HEK293 (cell line): ENCODE measurements at regions not wholly inside any gene's neighbourhood (a gene's known extent, or its start where the extent isn't known, plus 50 kb on each side); places are given as distances from the start of the nearest gene placed in this dataset.

Experiments
- CTCF ChIP-seq: fragments of 450-650 bp; formaldehyde crosslinking; IDR thresholded peaks from 2 replicates; pipeline ENCODE4 v1.5.1; 2016; ENCODE audit warnings: missing biosample characterization, missing genetic modification characterization
- EGR2 ChIP-seq: fragments of 450-650 bp; formaldehyde crosslinking; IDR thresholded peaks from 2 replicates; pipeline ENCODE4 v1.5.1; 2016; ENCODE audit warnings: low read depth, missing biosample characterization, missing genetic modification characterization
- HIC1 ChIP-seq: fragments of 450-650 bp; formaldehyde crosslinking; IDR thresholded peaks from 2 replicates; pipeline ENCODE4 v1.5.1; 2016; ENCODE audit warnings: missing biosample characterization, missing genetic modification characterization
- HOXA7 ChIP-seq: sonication (generic); formaldehyde crosslinking; IDR thresholded peaks from 2 replicates; pipeline ENCODE4 v1.8.1; 2022; ENCODE audit warnings: missing genetic modification reagents, borderline replicate concordance
- YY1 ChIP-seq: fragments of 450-650 bp; formaldehyde crosslinking; IDR thresholded peaks from 2 replicates; pipeline ENCODE4 v1.5.1; 2018; ENCODE audit warnings: missing biosample characterization, missing genetic modification characterization
- ZFP3 ChIP-seq: fragments of 450-650 bp; formaldehyde crosslinking; IDR thresholded peaks from 2 replicates; pipeline ENCODE4 v1.5.1; 2016; ENCODE audit warnings: low read depth, missing biosample characterization, missing genetic modification characterization
- ZNF121 ChIP-seq: fragments of 450-650 bp; formaldehyde crosslinking; IDR thresholded peaks from 2 replicates; pipeline ENCODE4 v1.5.1; 2016; ENCODE audit warnings: missing biosample characterization, missing genetic modification characterization
- ZNF148 ChIP-seq: fragments of 450-650 bp; formaldehyde crosslinking; IDR thresholded peaks from 2 replicates; pipeline ENCODE4 v1.5.0; 2017; ENCODE audit warnings: missing biosample characterization, missing genetic modification characterization, borderline replicate concordance
- ZNF223 ChIP-seq: fragments of 450-650 bp; formaldehyde crosslinking; IDR thresholded peaks from 2 replicates; pipeline ENCODE4 v1.5.1; 2016; ENCODE audit warnings: missing biosample characterization, missing genetic modification characterization
- ZNF24 ChIP-seq: fragments of 450-650 bp; formaldehyde crosslinking; IDR thresholded peaks from 2 replicates; pipeline ENCODE4 v1.5.1; 2016; ENCODE audit warnings: missing biosample characterization, missing genetic modification characterization
- ZNF302 ChIP-seq: fragments of 450-650 bp; formaldehyde crosslinking; IDR thresholded peaks from 2 replicates; pipeline ENCODE4 v1.5.1; 2016; ENCODE audit warnings: missing biosample characterization, missing genetic modification characterization, low read depth
- ZNF423 ChIP-seq: fragments of 450-650 bp; formaldehyde crosslinking; IDR thresholded peaks from 2 replicates; pipeline ENCODE4 v1.5.1; 2016; ENCODE audit warnings: missing biosample characterization, missing genetic modification characterization
- ZNF639 ChIP-seq: fragments of 450-650 bp; formaldehyde crosslinking; IDR thresholded peaks from 2 replicates; pipeline ENCODE4 v1.5.1; 2016; ENCODE audit warnings: missing biosample characterization, missing genetic modification characterization
- ZSCAN5A ChIP-seq: fragments of 450-650 bp; formaldehyde crosslinking; IDR thresholded peaks from 2 replicates; pipeline ENCODE4 v1.5.1; 2016; ENCODE audit warnings: missing biosample characterization, missing genetic modification characterization

GRCh38 chr10:9615189-9615588 lies 1402.5 kb upstream of the CELF2 start:
- TF ChIP-seq ZNF148 (tag by site-specific recombination): no peak
- TF ChIP-seq CTCF (tag by site-specific recombination): no peak
- TF ChIP-seq YY1 (tag by site-specific recombination): no peak
- TF ChIP-seq ZNF24 (tag by site-specific recombination): no peak
- TF ChIP-seq ZNF223 (tag by site-specific recombination): no peak
- no peak for TF ChIP-seq ZFP3 (tag by site-specific recombination)
- no peak for TF ChIP-seq HOXA7 (CRISPR knock-in tag)
- no peak for TF ChIP-seq HIC1 (tag by site-specific recombination)
- TF ChIP-seq ZNF423 (tag by site-specific recombination): no peak
- TF ChIP-seq ZSCAN5A: no peak
- no peak for TF ChIP-seq EGR2 (tag by site-specific recombination)
- no peak for TF ChIP-seq ZNF121 (tag by site-specific recombination)
- no peak for TF ChIP-seq ZNF302 (tag by site-specific recombination)
- TF ChIP-seq ZNF639 (tag by site-specific recombination): no peak
